IPS-20b (cell line): ENCODE measurements at regions not wholly inside any gene's neighbourhood (a gene's known extent, or its start where the extent isn't known, plus 50 kb on each side); places are given as distances from the start of the nearest gene placed in this dataset.
"Not testable (repeated sequence)": the region's sequence is repeated elsewhere in the genome, so short reads cannot be mapped to it uniquely, and the experiment has no call there.

Experiments
- H3K27ac ChIP-seq: one replicate; pipeline ENCODE4 v1.5.1; 2013; ENCODE audit warnings: low read length
- H3K27me3 ChIP-seq: 2 replicates; pipeline ENCODE4 v1.6.1; 2013; ENCODE audit warnings: mild to moderate bottlenecking, low read length, inconsistent platforms; ENCODE audit not compliant: insufficient read depth
- H3K36me3 ChIP-seq: 2 replicates; pipeline ENCODE4 v1.6.1; 2013; ENCODE audit warnings: low read depth, mild to moderate bottlenecking, inconsistent platforms, low read length, moderate library complexity; ENCODE audit not compliant: insufficient read depth
- H3K4me1 ChIP-seq: 2 replicates; pipeline ENCODE4 v1.6.1; 2013; ENCODE audit warnings: mild to moderate bottlenecking, control low read depth, inconsistent platforms, low read length, moderate library complexity; ENCODE audit not compliant: insufficient read depth
- H3K4me3 ChIP-seq: 2 replicates; pipeline ENCODE4 v1.5.1; 2013; ENCODE audit warnings: mild to moderate bottlenecking, low read length, inconsistent platforms
- H3K9ac ChIP-seq: 2 replicates; pipeline ENCODE4 v1.6.1; 2013; ENCODE audit warnings: low read depth, mild to moderate bottlenecking, inconsistent platforms, low read length, moderate library complexity
- H3K9me3 ChIP-seq: 2 replicates; pipeline ENCODE4 v1.6.1; 2013; ENCODE audit warnings: mild to moderate bottlenecking, low read depth, low read length, inconsistent platforms; ENCODE audit not compliant: insufficient read depth

- Histone ChIP-seq H3K4me1 (no peaks in the 10 kb centered on the region), H3K27me3 (no peaks in the 10 kb centered on the region), H3K36me3 (no peaks in the 10 kb centered on the region), H3K9me3 (no peaks in the 10 kb centered on the region; the same call in 1 of the 2 replicates), H3K9ac (no peak overlapping the region), H3K27ac (no peak overlapping the region), H3K4me3 (no peak overlapping the region)
Measured at GRCh38 chr10:129184196-129184595, 282.8 kb upstream of the MGMT start.

GRCh38 chr10:129187331-129187730, 279.7 kb upstream of the MGMT start:
- Histone ChIP-seq H3K9me3 (no peaks in the 10 kb centered on the region; the same call in 1 of the 2 replicates), H3K4me3 (no peak overlapping the region), H3K36me3 (no peaks in the 10 kb centered on the region), H3K9ac (no peak overlapping the region), H3K27me3 (no peaks in the 10 kb centered on the region), H3K4me1 (no peaks in the 10 kb centered on the region), H3K27ac (no peak overlapping the region)

- H3K4me1 ChIP-seq = 0 out of 2 replicates have a peak, but pooled peaks cover 4% of the 10 kb centered on the region
- no peak overlapping the region for H3K27ac ChIP-seq
- H3K36me3 ChIP-seq = no peaks in the 10 kb centered on the region
- H3K27me3 ChIP-seq = no peaks in the 10 kb centered on the region; the same call in 1 of the 2 replicates
- H3K9ac ChIP-seq = no peak overlapping the region
- H3K9me3 ChIP-seq = no peaks in the 10 kb centered on the region; the same call in 1 of the 2 replicates
- H3K4me3 ChIP-seq = no peak overlapping the region
Measured at GRCh38 chr10:129191797-129192196, 275.2 kb upstream of the MGMT start.

GRCh38 chr10:129192344-129193128, 274.5 kb upstream of the MGMT start:
- Histone ChIP-seq H3K9me3 (no peaks in the 10 kb centered on the region), H3K27me3 (no peaks in the 10 kb centered on the region; the same call in 1 of the 2 replicates), H3K27ac (no peak overlapping the region), H3K4me1 (0 out of 2 replicates have a peak, but pooled peaks cover 4% of the 10 kb centered on the region), H3K4me3 (no peak overlapping the region), H3K36me3 (no peaks in the 10 kb centered on the region), H3K9ac (no peak overlapping the region)

- H3K4me1 ChIP-seq = 0 out of 2 replicates have a peak, but pooled peaks cover 4% of the 10 kb centered on the region
- H3K36me3 ChIP-seq = no peaks in the 10 kb centered on the region
- no peaks in the 10 kb centered on the region for H3K9me3 ChIP-seq
Measured at GRCh38 chr10:129193148-129193547, 273.9 kb upstream of the MGMT start.

GRCh38 chr10:129194181-129194870, 272.7 kb upstream of the MGMT start:
- H3K9me3 ChIP-seq = no peaks in the 10 kb centered on the region
- H3K36me3 ChIP-seq = no peaks in the 10 kb centered on the region
- H3K27ac ChIP-seq = no peak overlapping the region
- no peak overlapping the region for H3K9ac ChIP-seq
- H3K27me3 ChIP-seq = no peaks in the 10 kb centered on the region; the same call in 1 of the 2 replicates
- H3K4me3 ChIP-seq = no peak overlapping the region
- H3K4me1 ChIP-seq = peaks cover 4% of the 10 kb centered on the region; the same call in 1 of the 2 replicates

More at GRCh38 chr10:129193148-129193547, 273.9 kb upstream of the MGMT start:
- H3K27me3 ChIP-seq = no peaks in the 10 kb centered on the region; the same call in 1 of the 2 replicates
- no peak overlapping the region for H3K9ac ChIP-seq
- H3K27ac ChIP-seq = no peak overlapping the region
- no peak overlapping the region for H3K4me3 ChIP-seq

- Histone ChIP-seq H3K9me3 (no peaks in the 10 kb centered on the region), H3K4me3 (no peak overlapping the region), H3K36me3 (no peaks in the 10 kb centered on the region), H3K9ac (no peak overlapping the region), H3K4me1 (no peaks in the 10 kb centered on the region; the same call in 1 of the 2 replicates), H3K27me3 (no peaks in the 10 kb centered on the region), H3K27ac (no peak overlapping the region)
Measured at GRCh38 chr10:129199826-129200225, 267.2 kb upstream of the MGMT start.

GRCh38 chr10:129203819-129204218, 263.2 kb upstream of the MGMT start:
- H3K27me3 ChIP-seq = no peaks in the 10 kb centered on the region
- H3K36me3 ChIP-seq = no peaks in the 10 kb centered on the region
- no peak overlapping the region for H3K9ac ChIP-seq
- no peaks in the 10 kb centered on the region; the same call in 1 of the 2 replicates for H3K4me1 ChIP-seq
- no peak overlapping the region for H3K4me3 ChIP-seq
- no peaks in the 10 kb centered on the region for H3K9me3 ChIP-seq
- no peak overlapping the region for H3K27ac ChIP-seq

GRCh38 chr10:129207297-129207696, 259.7 kb upstream of the MGMT start:
- Histone ChIP-seq H3K4me1 (no peaks in the 10 kb centered on the region), H3K27me3 (no peaks in the 10 kb centered on the region), H3K4me3 (no peak overlapping the region), H3K9me3 (no peaks in the 10 kb centered on the region), H3K9ac (no peak overlapping the region), H3K36me3 (no peaks in the 10 kb centered on the region), H3K27ac (no peak overlapping the region)

GRCh38 chr10:129210876-129211275, 256.2 kb upstream of the MGMT start:
- Histone ChIP-seq H3K27ac (no peak overlapping the region), H3K4me1 (no peaks in the 10 kb centered on the region), H3K9ac (no peak overlapping the region), H3K4me3 (no peak overlapping the region), H3K9me3 (no peaks in the 10 kb centered on the region), H3K36me3 (no peaks in the 10 kb centered on the region), H3K27me3 (no peaks in the 10 kb centered on the region)

GRCh38 chr10:129213256-129213655, 253.8 kb upstream of the MGMT start:
- Histone ChIP-seq H3K9me3 (no peaks in the 10 kb centered on the region), H3K27ac (no peak overlapping the region), H3K4me3 (no peak overlapping the region), H3K36me3 (no peaks in the 10 kb centered on the region), H3K9ac (no peak overlapping the region), H3K27me3 (no peaks in the 10 kb centered on the region), H3K4me1 (no peaks in the 10 kb centered on the region)

- not testable (repeated sequence) for H3K27ac ChIP-seq, H3K9me3 ChIP-seq, H3K4me3 ChIP-seq, H3K9ac ChIP-seq, H3K27me3 ChIP-seq, H3K4me1 ChIP-seq, H3K36me3 ChIP-seq
Measured at GRCh38 chr10:129213996-129214395, 253.0 kb upstream of the MGMT start.
